BJ (cell line): ENCODE measurements at regions not wholly inside any gene's neighbourhood (a gene's known extent, or its start where the extent isn't known, plus 50 kb on each side); places are given as distances from the start of the nearest gene placed in this dataset.

Source experiments
- CTCF ChIA-PET: fragments of 350-600 bp; formaldehyde crosslinking; extraction: SDS; loops from one replicate; lab custom pipeline; 2021; ENCODE audit warnings: antibody characterized with exemption, inconsistent platforms; lab: Yijun Ruan, JAX
- POLR2A ChIA-PET: fragments of 300-600 bp; sonication (Branson Sonifier 250); formaldehyde crosslinking; extraction: SDS; loops from one replicate; lab custom pipeline; 2021; ENCODE audit warnings: antibody characterized with exemption; lab: Charles Lee
- DNase-seq: peaks from one replicate; pipeline ENCODE4 v3.0.0-alpha.2; 2011; ENCODE audit warnings: low read depth
- H3K27me3 ChIP-seq: 2 replicates; pipeline ENCODE4 v1.6.0; 2011; ENCODE audit warnings: low read length; ENCODE audit not compliant: control insufficient read depth, insufficient read depth
- H3K36me3 ChIP-seq: 2 replicates; pipeline ENCODE4 v1.5.1; 2011; ENCODE audit warnings: low read length; ENCODE audit not compliant: control insufficient read depth, insufficient read depth
- H3K4me3 ChIP-seq: 2 replicates; pipeline ENCODE4 v1.5.1; 2011; ENCODE audit warnings: low read depth, mild to moderate bottlenecking, control low read depth, low read length
- CTCF ChIP-seq: IDR thresholded peaks from 2 replicates; pipeline ENCODE4 v1.5.1; 2011; ENCODE audit warnings: low read depth, mild to moderate bottlenecking, control low read depth, inconsistent platforms, low read length, moderate library complexity; ENCODE audit not compliant: insufficient read depth

- no peaks in the 10 kb centered on the region for H3K36me3 ChIP-seq
- no peak overlapping the region for H3K4me3 ChIP-seq
- no peaks in the 10 kb centered on the region; the same call in 1 of the 2 replicates for H3K27me3 ChIP-seq
- POLR2A ChIA-PET, result no interaction called here
- no peak for DNase-seq
- TF ChIP-seq CTCF, result no peak
- CTCF ChIA-PET, result no interaction called here
These were observed 136.4 kb upstream of the RREB1 start for GRCh38 chr6:6971369-6971768.

DNA sequence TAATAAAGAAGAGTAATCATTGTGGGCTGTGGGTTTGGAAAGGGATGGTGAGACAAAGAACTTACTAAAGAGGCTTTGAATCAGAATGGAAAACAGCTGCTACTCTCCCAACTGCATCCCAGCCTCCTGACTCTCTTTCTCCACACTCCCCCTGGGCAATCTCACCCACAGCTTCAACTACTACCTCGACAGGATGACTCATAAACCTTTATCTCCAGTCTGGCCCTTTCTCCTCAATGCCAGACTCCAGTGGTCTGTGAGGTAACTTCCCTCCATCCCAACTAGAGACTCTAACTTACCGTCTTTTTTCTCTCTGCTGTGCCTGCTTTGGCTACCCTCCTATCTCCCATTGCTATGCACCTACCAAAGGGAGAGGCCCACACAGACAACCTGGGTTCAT lies 135.3 kb upstream of the RREB1 start:
- DNase-seq, result peak; percentile 0
- Histone ChIP-seq H3K27me3 (no peaks in the 10 kb centered on the region; the same call in 1 of the 2 replicates), H3K36me3 (no peaks in the 10 kb centered on the region), H3K4me3 (no peak overlapping the region)
- ChIA-PET POLR2A (no interaction called here), CTCF (no interaction called here)
- no peak for TF ChIP-seq CTCF

GRCh38 chr6:6973721-6974120 lies 134.0 kb upstream of the RREB1 start:
- TF ChIP-seq CTCF, result no peak
- Histone ChIP-seq H3K27me3 (no peaks in the 10 kb centered on the region; the same call in 1 of the 2 replicates), H3K4me3 (no peak overlapping the region), H3K36me3 (no peaks in the 10 kb centered on the region)
- CTCF ChIA-PET, result no interaction called here
- POLR2A ChIA-PET, result no interaction called here
- no peak for DNase-seq

- no peak for DNase-seq
- POLR2A ChIA-PET, result no interaction called here
- H3K36me3 ChIP-seq, result no peaks in the 10 kb centered on the region
- CTCF ChIA-PET, result no interaction called here
- no peak for TF ChIP-seq CTCF
- H3K27me3 ChIP-seq, result no peaks in the 10 kb centered on the region; the same call in 1 of the 2 replicates
- H3K4me3 ChIP-seq, result no peak overlapping the region
These were observed 132.2 kb upstream of the RREB1 start for GRCh38 chr6:6975459-6976111.

DNA sequence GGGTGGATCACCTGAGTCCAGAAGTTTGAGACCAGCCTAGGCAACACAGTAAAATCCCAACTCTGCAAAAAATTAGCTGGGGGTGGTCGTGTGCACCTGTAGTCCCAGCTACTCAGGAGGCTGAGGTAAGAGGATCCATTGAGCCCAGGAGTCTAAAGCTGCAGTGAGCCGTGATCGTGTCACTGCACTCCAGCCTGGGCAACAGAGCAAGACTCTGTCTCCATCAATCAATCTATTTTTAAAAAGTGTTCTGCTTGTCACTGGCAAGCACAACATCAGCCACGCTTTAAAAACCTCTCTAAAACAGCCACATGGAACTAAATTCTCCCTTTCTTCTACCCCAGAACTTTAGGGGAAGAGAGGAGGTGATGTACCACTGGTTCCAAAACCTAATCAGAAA lies 131.6 kb upstream of the RREB1 start:
- H3K27me3 ChIP-seq, result no peaks in the 10 kb centered on the region; the same call in 1 of the 2 replicates
- no peak for TF ChIP-seq CTCF
- no peaks in the 10 kb centered on the region for H3K36me3 ChIP-seq
- no peak for DNase-seq
- no peak overlapping the region for H3K4me3 ChIP-seq
- ChIA-PET POLR2A (no interaction called here), CTCF (no interaction called here)
